ENCODE measurements at regions not wholly inside any gene's neighbourhood (a gene's known extent, or its start where the extent isn't known, plus 50 kb on each side); places are given as distances from the start of the nearest gene placed in this dataset.

GRCh38 chrX:77264490-77264889 lies 182.7 kb upstream of the FGF16 start:
- TF ChIP-seq ZNF777 (tag by site-specific recombination; IDR thresholded peaks at IDR 0.05; ENCODE audit: borderline replicate concordance): no peak
- TF ChIP-seq SP2 (tag by site-specific recombination; IDR thresholded peaks at IDR 0.05): no peak
- TF ChIP-seq ZNF843 (tag by site-specific recombination; IDR thresholded peaks at IDR 0.05): no peak
- TF ChIP-seq, protein P1, sequence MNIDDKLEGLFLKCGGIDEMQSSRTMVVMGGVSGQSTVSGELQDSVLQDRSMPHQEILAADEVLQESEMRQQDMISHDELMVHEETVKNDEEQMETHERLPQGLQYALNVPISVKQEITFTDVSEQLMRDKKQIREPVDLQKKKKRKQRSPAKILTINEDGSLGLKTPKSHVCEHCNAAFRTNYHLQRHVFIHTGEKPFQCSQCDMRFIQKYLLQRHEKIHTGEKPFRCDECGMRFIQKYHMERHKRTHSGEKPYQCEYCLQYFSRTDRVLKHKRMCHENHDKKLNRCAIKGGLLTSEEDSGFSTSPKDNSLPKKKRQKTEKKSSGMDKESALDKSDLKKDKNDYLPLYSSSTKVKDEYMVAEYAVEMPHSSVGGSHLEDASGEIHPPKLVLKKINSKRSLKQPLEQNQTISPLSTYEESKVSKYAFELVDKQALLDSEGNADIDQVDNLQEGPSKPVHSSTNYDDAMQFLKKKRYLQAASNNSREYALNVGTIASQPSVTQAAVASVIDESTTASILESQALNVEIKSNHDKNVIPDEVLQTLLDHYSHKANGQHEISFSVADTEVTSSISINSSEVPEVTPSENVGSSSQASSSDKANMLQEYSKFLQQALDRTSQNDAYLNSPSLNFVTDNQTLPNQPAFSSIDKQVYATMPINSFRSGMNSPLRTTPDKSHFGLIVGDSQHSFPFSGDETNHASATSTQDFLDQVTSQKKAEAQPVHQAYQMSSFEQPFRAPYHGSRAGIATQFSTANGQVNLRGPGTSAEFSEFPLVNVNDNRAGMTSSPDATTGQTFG (tag by site-specific recombination; IDR thresholded peaks at IDR 0.05; ENCODE audit: borderline replicate concordance): no peak
- no peak for TF ChIP-seq MEIS1 (CRISPR knock-in tag; IDR thresholded peaks at IDR 0.05; ENCODE audit: borderline replicate concordance)
- TF ChIP-seq, protein P2, sequence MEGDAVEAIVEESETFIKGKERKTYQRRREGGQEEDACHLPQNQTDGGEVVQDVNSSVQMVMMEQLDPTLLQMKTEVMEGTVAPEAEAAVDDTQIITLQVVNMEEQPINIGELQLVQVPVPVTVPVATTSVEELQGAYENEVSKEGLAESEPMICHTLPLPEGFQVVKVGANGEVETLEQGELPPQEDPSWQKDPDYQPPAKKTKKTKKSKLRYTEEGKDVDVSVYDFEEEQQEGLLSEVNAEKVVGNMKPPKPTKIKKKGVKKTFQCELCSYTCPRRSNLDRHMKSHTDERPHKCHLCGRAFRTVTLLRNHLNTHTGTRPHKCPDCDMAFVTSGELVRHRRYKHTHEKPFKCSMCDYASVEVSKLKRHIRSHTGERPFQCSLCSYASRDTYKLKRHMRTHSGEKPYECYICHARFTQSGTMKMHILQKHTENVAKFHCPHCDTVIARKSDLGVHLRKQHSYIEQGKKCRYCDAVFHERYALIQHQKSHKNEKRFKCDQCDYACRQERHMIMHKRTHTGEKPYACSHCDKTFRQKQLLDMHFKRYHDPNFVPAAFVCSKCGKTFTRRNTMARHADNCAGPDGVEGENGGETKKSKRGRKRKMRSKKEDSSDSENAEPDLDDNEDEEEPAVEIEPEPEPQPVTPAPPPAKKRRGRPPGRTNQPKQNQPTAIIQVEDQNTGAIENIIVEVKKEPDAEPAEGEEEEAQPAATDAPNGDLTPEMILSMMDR (tag by site-specific recombination; IDR thresholded peaks at IDR 0.05): no peak
- TF ChIP-seq ZNF510 (tag by site-specific recombination; IDR thresholded peaks at IDR 0.05; ENCODE audit: insufficient replicate concordance): no peak
- TF ChIP-seq FEZF1 (tag by site-specific recombination; IDR thresholded peaks at IDR 0.05): no peak
